ENCODE measurements at regions not wholly inside any gene's neighbourhood (a gene's known extent, or its start where the extent isn't known, plus 50 kb on each side); places are given as distances from the start of the nearest gene placed in this dataset.

DNA sequence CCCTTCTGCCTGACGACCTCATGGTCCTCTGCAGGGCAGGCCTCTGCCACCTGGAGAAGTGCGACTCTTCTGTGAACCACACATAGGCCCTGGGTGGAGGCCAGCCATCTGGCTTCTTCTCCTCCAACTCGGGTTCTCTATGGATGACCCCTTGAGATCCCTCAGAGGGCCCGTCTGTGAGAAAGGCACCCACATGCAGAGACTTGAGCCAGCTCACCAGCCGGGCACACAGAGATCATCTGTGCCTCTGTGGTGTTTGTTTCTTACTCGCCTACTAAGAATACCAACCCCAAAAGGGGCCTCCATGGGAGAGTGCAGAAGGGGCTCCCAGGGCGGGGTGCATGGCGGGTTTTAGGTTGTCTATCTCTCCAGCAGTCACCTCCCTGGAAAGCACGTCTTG, 176.5 kb upstream of the SALL3 start:
- DNase-seq (ENCODE audit: low read depth) = no peak

DNA sequence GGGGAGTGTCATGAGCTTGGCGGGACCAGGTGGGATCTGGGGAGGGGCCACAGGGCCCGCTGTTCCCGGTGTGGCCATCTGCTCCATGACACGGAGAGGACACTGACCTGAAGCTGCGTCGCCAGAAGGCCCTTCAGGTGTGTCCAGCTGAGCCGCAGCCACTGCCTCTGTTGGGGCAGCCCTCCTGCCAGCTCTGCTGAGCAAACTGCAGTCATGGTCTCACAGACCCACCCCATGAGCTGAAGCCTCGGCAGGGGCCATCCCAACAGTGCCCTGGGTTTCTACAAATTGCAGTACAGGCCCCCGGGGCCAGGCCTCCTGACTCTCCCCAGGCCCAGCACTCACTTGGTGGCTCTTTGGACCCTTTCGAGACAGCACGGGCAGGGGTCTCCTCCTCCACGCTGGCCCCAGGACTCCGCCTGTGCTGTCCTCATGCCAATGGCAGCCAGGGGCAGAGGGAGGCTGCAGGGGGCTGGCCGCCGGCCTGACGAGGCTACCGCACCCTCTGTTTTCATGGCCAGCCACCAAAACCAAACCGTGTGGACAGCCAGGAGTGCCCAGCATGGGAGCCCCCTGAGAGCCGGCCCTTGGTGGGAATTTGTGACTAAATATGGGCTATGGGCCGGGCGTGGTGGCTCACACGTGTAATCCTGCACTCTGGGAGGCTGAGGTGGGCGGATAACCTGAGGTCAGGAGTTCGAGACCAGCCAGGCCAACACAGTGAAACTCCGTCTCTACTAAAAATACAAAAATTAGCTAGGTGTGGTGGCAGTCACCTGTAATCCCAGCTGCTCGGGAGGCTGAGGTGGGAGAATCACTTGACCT, 175.2 kb upstream of the SALL3 start:
- DNase-seq (ENCODE audit: low read depth) = no peak

DNA sequence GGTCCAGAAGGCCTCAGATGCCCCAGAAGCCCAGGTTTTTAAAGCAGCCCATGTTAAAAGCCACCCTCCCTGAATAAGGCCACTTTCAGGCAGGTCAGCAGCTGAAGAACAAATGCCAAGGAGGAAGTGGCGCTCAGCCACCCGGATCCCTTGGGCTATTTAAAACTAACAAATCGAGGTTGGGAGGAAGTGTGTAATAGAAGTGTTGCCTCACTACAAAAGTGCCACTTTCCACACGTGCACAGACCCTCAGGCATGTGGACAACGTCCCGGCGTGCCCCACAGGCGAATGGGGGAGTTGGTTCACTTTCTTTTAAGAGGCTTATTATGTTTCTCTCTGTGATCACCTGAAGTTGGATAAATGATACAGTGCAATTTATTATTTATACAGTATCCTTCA, 173.8 kb upstream of the SALL3 start:
- DNase-seq (ENCODE audit: low read depth) = no peak

DNA sequence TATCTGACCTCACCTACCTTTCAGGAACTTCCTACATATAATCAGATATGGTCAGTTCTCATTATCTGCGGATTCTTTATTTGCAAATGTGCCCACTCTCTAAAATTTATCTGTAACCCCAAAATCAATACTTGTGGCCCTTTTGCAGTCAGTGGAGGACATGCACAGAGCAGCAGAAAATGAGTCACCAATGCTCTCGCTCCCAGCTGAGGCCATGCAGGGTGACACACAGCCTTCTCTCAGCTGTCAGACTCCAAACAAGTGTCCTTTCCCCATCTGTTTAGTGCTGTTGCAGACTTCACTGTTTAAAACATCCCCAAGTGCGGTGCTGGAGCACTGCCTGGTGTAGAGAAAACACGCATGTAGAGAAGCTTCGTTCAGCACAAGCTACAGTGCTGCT, 171.9 kb upstream of the SALL3 start:
- no peak for DNase-seq (ENCODE audit: low read depth)

DNA sequence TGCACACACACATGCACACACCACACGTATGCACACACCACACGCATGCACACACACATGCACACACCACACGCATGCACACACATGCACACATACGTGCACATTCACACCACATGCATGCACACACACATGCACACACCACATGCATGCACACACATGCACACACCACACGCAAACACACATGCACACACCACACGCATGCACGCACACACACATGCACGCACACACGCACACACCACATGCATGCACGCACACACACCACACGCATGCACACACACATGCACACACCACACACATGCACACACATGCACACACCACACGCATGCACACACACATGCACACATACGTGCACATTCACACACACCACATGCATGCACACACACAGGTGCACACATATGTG, 169.8 kb upstream of the SALL3 start:
- no peak for DNase-seq (ENCODE audit: low read depth)

DNA sequence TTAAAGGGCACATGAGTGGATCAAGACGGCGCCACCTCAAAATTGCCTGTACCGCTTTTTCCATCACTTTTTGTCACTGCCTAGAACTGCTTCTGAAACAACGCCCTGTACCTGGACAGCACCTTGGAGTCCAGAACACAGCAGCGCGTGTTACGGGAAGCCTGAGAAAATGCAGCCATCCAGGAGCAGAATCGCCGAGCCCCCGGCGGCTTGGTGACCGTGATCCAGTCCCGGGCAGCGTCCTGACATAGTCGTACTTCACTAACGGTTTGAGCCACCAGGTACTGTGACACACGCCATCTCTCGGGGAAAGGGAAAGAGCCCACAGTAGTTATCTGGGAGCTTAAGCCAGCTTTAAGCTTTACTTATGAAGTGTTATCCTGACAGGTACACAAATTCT, 168.9 kb upstream of the SALL3 start:
- DNase-seq (ENCODE audit: low read depth) = no peak

DNA sequence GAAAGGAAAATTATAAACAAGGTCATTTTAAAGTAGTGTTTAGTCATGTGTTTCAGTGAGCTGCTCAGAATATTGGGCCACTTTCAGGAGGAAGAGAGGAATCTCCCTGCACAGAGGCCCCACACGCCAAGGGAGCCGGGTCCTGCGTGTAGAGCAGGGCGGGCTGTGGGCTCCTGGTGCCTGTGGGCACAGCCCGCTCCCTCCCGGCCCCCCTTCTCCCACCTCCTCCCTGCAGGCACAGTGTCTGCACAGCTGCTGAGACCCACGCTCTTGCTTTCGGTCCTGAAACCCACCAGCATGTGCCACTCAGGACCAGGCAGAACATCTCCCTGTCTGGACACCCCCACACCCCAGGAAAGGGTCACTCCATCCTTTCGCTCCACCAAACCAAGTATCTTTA, 167.6 kb upstream of the SALL3 start:
- DNase-seq (ENCODE audit: low read depth) = no peak

DNA sequence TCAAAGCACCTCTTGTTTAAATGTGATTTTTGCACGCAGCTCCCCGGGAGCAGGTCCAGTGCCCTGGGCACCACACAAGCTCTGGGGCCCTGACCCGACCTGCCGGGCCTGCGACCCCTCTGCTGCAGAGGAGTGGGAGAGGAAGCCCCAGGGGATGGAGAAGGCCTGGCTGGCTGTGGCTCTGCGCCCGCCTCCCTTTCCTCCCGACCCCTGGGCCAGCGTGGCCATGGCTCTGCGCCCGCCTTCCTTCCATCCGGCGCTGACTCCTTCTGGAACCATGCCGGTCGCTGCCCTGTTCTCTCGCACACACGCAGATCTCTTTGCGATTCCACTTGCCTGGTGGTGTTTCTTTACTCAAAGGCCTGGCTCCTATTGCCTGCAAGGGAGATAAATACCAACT, 166.5 kb upstream of the SALL3 start:
- no peak for DNase-seq (ENCODE audit: low read depth)

DNA sequence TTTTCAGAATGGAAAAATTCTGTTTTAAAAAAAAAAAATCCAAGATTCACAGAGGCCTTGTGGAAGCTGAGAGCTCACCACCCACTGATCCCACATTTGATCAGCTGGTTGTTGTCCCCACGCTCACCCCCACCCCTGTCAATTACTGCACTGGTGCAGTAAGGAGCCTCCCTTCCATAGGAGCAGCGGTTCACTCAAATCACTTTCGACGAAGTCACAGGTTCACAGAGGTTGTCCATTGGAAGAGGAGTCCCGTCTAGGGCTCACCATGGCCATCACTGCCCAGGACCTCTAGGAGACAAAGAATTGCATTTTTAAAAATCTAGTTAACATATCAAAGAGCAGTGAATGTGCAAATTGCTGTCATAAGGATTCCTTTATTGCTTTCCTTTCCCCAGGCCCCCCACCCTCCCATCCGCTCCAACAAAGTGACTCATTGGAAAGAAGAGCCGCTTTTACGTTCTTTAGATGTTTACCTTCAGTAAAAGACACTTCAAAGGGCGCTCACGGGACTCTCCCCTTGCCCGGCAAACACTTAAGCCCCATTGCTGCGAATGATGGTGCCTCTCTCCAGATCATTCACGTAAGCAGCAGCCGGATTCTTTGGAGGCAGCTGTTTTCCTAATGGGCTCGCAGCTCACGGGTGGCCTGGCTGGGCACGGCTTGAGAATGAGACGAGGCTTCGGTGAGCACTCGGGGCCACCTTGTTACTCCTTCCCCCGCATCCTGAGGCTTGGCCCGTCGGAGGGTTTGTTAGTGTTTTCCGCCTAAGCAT, 165.5 kb upstream of the SALL3 start:
- DNase-seq (ENCODE audit: low read depth) = no peak

DNA sequence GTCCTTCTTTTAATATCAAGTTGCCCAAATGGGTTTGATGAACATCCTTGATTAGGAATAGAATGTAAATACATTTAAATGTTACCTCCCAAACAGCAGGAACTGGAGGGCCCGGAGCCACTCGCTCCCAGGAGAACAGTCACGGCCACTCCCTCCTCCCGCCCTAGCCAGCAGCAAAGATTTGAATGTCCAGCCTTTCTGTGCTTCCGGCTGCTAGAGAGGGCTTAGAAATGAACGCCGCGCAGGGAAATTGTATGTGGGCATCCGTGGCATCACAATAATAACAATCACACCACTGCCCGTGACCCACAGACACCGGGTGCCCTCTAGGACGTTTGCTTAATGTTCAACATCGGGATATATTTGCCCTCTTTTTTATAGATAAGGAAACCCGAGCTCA, 164.9 kb upstream of the SALL3 start:
- no peak for DNase-seq (ENCODE audit: low read depth)

DNA sequence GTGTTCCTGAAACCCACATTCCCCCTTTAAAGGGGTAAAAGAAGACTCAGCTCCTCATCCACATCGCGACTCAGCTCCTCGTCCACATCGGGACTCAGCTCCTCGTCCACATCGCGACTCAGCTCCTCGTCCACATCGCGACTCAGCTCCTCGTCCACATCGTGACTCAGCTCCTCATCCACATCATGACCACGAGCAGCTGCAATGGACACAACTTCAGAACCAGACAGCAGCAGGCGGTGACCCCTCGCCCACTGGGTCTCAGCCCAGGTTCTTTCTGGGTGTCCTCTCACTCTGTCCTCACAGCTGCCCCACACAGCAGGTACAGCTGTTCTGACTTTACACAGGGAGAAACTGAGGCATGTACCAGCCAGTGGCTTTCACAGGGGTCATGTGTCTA, 163.5 kb upstream of the SALL3 start:
- DNase-seq (ENCODE audit: low read depth) = no peak

DNA sequence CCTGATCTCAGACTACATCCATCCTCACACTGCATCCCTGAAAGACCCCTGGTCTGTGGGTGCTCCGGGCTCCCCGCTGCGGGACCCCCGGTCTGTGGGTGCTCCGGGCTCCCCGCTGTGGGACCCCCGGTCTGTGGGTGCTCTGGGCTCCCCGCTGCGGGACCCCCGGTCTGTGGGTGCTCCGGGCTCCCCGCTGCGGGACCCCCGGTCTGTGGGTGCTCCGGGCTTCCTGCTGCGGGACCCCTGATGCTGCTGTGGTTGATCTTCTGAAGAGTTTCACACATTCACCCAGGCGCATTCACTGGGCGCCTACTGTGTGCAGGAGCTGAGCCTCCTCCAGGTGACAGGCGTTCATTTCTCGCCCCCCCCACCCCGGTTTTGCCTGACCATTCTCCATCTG, 162.7 kb upstream of the SALL3 start:
- no peak for DNase-seq (ENCODE audit: low read depth)

DNA sequence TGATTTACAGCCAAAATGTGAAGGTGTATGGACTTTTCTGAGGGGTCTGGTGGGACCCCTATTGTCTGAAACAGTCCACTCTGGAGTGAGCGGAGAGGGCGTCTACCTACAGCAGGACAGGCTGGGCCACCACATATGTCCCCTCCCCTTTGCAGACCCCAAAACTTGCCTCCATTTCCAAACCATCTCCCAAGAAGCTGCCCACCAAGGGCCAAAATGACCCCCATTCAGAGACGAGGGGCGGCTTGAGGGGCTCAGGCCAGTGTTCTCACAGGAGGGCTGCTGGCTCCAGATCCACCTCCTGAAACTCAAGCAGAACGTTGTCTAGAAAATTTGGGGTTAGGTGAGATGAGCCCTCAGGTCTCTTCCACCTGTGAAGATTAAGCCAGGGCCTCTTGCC, 161.1 kb upstream of the SALL3 start:
- no peak for DNase-seq (ENCODE audit: low read depth)

DNA sequence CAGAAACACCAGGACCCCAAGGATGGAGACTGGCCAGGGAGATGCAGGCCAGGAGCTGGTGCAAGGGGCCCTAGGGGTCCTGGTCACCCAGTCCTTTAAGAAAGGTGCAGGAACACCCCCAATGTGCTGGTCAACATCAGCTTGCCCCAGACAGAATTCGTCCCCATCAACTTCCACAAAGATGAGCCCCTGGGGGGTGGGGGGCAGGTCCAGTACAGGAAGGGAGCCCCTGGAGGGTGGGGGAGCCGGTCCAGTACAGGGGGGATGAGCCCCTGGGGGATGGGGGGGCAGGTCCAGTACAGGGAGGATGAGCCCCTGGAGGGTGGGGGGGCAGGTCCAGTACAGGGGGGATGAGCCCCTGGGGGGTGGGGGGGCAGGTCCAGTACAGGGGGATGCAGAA, 160.7 kb upstream of the SALL3 start:
- no peak for DNase-seq (ENCODE audit: low read depth)

DNA sequence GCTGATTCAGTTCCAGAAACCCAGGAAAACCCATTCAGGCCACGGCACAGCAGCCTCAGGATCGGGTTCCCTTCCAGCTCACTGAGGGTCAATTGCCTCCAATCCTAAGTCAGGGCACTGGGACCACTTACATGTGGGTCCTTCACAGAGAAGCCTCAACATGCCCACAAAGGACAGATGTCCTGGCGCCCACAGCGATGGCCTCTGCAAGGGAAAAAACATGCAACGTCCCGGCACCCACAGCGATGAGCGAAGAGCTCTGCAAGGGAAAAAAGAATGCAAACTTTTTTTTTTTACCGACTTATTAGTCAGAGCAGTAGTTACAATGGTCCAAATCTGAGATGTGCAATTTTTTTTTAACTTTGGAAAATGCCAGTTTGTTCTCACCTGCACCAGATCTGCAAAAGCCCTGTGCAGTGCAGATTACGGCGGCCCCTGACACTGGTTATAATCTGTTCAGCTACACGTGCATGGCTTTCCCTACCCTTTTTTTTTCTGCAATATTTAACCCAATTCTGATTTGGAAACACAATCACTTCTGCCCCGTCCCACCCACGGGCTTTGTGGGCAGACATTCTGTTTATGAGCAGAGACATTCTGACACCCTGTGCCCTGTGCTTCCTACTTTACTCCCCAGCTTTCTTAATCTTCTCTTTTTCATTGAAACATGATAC, 159.3 kb upstream of the SALL3 start:
- DNase-seq (ENCODE audit: low read depth) = no peak

DNA sequence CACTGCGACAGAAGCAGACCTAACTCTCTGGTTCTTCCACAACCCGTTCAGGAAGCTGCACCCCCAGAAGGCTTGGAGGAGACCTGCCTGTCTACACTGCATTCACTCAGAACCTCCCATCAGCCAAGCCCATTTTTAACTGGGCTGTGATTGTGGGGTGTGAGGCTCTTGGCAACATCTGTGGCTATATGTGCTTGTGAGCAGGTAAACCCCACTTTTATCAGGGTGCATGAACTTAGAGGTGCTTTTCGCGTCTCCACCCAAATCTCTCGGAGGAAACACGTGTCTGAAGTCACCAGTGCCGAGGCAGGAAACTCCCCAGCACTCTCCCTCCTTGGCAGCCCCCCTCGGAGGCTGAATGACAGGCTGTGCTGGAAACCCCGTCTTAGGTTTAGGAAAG, 158.2 kb upstream of the SALL3 start:
- no peak for DNase-seq (ENCODE audit: low read depth)

DNA sequence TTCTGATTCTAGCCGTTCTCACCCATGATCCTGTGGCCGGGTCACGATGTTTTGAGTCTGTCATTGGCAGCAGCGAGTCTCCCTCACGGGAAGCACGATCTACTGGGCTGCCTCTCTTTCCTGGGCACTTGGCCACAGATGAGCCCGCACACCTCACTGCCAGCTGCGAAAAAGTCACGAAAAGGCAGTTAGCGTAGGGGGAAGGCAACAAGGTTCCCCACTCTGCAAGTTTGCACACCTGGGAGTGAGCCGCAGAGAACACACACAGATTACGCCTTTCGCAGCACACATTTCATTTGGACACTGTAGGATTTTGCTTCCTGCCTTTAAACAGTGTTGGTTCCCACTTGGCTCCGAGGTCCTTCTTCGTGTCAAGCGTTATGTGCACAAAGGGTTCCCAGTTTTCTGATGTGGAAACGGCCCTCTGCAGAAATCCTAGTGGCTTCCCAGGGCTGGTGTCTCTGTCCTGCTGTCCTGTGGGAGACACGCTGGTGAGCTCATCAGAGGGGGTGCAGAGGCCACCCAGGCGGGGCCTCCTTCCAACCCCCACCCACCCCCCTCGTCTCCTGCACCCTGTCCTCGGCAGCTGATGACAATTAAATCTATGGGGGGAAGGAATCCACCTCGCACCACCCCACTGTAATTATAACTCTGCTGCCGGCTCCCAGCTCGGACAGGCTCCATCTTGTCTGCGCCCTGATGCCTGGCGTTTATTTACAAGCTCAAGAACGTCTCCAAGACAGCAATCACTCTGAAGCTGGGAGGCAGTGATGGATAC, 157.3 kb upstream of the SALL3 start:
- no peak for DNase-seq (ENCODE audit: low read depth)

DNA sequence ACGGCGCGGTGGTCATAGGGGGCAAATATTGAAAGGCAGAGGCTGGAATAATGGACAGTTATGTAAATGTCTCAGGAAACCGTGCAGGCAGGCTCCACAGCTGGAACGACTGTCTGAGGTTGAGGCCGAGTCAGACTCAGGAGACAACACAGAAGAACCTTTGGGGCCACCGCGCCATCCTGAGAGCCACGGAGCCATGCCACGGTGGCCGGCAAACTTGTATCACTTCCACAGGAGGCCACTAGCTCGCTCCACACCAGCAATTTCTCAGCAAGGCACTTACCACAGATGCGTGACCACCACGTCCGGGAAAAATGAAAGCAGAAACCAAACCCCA, 156.7 kb upstream of the SALL3 start:
- DNase-seq (ENCODE audit: low read depth) = no peak

DNA sequence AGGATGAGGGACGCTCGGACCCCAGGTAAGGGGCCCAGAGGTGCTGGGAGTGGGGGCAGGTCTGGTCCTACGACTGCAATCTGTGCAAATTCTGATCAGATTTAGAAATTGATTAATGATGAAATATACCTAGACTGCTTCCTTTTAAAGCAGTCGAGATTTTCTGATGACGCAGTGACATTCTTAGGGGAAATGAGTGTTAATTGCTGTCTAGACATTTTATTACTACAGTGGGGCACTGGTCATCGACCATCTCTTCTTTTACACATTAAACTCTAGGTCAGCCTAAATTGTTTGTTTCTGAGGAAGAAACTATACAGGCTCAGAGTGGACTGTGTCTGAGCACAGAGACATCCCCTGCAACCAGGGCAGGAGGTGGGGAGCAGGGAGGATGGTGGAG, 154.4 kb upstream of the SALL3 start:
- DNase-seq (ENCODE audit: low read depth) = no peak

DNA sequence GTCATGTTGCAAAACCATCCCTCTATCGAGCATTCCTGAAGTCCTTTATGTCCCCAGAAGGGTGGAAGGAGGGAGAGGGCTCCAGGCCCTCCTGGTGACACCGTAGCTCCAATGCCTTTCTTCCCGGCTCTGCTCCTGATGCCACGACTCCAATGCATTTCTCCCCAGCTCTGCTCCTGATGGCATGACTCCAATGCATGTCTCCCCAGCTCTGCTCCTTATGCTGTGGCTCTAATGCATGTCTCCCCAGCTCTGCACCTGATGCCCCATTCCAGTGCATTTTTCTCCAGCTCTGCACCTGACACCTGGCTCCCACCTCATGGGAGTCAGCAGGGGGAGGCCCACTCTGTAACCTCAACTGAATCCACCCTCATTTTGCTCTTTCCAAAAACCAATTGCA, 153.0 kb upstream of the SALL3 start:
- DNase-seq (ENCODE audit: low read depth) = no peak

DNA sequence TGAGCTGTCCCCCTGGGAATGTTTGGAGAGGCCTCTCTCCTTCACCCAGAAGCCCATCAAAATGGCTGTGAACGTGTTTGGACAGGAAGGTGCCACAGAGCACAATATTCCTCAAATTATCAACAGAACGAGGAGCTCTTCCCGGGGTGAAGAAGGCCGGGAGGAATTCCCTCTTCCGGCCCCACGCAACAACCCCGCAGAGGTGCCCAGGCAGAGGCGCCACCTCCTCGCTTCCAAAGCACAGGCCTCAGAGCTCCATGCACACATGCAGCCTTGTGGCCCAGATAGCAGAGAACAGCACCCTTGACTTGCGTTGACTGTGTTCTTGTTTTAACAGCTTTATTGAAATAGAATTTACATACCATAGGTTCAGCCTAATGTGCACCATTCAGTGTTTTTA, 152.5 kb upstream of the SALL3 start:
- no peak for DNase-seq (ENCODE audit: low read depth)

DNA sequence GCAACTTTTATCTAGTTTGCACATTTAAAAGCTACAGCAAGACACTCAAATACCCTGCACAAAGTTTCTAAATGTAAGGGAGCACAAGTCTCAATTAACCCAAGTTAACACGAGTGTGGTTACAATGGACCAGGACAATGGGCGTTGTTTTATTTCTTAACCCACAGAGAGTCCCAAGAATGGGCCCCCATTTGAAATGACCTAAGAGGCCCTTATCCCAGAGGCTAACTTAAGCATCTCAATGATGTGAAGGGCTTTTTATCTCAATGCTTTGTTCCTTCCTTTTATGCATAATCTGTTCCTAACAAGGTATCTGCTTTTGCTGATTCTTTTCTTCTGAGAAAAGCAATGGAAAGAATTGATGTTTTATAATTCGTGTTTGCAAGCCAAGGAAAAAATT, 151.5 kb upstream of the SALL3 start:
- DNase-seq (ENCODE audit: low read depth) = no peak

Measured in forelimb muscle (tissue), 1 donor.